K562 (cell line): ENCODE measurements at regions not wholly inside any gene's neighbourhood (a gene's known extent, or its start where the extent isn't known, plus 50 kb on each side); places are given as distances from the start of the nearest gene placed in this dataset.

Experiments
- CHD7 ChIP-seq: fragments of 200-600 bp; sonication (generic); IDR thresholded peaks from one replicate; pipeline ENCODE4 v1.6.1; 2012; ENCODE audit warnings: mild to moderate bottlenecking, low read depth, low read length, inconsistent platforms
- SMARCA4 ChIP-seq: fragments of 450-650 bp; IDR thresholded peaks from 2 replicates; pipeline ENCODE4 v1.6.1; 2016
- SNIP1 ChIP-seq: fragments of 450-650 bp; IDR thresholded peaks from 2 replicates; pipeline ENCODE4 v1.7.1; 2017; ENCODE audit warnings: low read depth, mild to moderate bottlenecking
- TF ChIP-seq, protein P1 (sequence below): IDR thresholded peaks from 2 replicates; pipeline ENCODE4 v1.6.1; 2011; ENCODE audit not compliant: insufficient read length; ENCODE audit errors: extremely low read depth

GRCh38 chr20:17158701-17159100 lies 68.1 kb upstream of the PCSK2 start (continued):
- no peak for TF ChIP-seq CHD7
- no peak for TF ChIP-seq SNIP1
- TF ChIP-seq, protein P1, sequence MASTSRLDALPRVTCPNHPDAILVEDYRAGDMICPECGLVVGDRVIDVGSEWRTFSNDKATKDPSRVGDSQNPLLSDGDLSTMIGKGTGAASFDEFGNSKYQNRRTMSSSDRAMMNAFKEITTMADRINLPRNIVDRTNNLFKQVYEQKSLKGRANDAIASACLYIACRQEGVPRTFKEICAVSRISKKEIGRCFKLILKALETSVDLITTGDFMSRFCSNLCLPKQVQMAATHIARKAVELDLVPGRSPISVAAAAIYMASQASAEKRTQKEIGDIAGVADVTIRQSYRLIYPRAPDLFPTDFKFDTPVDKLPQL = no peak
- no peak for TF ChIP-seq SMARCA4
